Trophoblast cell (in vitro differentiated cells and primary cell): ENCODE measurements at regions not wholly inside any gene's neighbourhood (a gene's known extent, or its start where the extent isn't known, plus 50 kb on each side); places are given as distances from the start of the nearest gene placed in this dataset.

ENCODE experiments used
- DNase-seq, 2 donors: peaks; one replicate each; pipeline ENCODE4 v3.0.0-alpha.2; 2016
- H2AFZ ChIP-seq: 2 replicates; pipeline ENCODE4 v1.6.1; 2013; ENCODE audit warnings: low read length, moderate library complexity, mild to moderate bottlenecking; ENCODE audit not compliant: insufficient read depth, poor library complexity
- H2AK5ac ChIP-seq: 2 replicates; pipeline ENCODE4 v1.6.1; 2013; ENCODE audit warnings: mild to moderate bottlenecking, low read length
- H2BK120ac ChIP-seq: 2 replicates; pipeline ENCODE4 v1.6.1; 2013; ENCODE audit warnings: low read length, mild to moderate bottlenecking, moderate library complexity; ENCODE audit not compliant: insufficient read depth, poor library complexity
- H2BK12ac ChIP-seq: 2 replicates; pipeline ENCODE4 v1.6.1; 2013; ENCODE audit warnings: mild to moderate bottlenecking, low read length, moderate library complexity
- H2BK5ac ChIP-seq: 2 replicates; pipeline ENCODE4 v1.6.1; 2013; ENCODE audit warnings: low read length, low read depth, moderate library complexity, mild to moderate bottlenecking; ENCODE audit not compliant: poor library complexity
- H3K14ac ChIP-seq: 2 replicates; pipeline ENCODE4 v1.6.1; 2013; ENCODE audit warnings: mild to moderate bottlenecking, low read length
- H3K18ac ChIP-seq: 2 replicates; pipeline ENCODE4 v1.6.1; 2013; ENCODE audit warnings: mild to moderate bottlenecking, low read length
- H3K23ac ChIP-seq: 2 replicates; pipeline ENCODE4 v1.6.1; 2013; ENCODE audit warnings: low read length
- H3K27ac ChIP-seq: 2 replicates; pipeline ENCODE4 v1.5.1; 2013; ENCODE audit warnings: low read depth, mild to moderate bottlenecking, inconsistent platforms, low read length, moderate library complexity
- H3K27me3 ChIP-seq: 2 replicates; pipeline ENCODE4 v1.6.1; 2013; ENCODE audit warnings: inconsistent platforms, mild to moderate bottlenecking, low read length, moderate library complexity; ENCODE audit not compliant: insufficient read depth
- H3K36me3 ChIP-seq, 2 experiments: 1 replicate in 1 of 2; 2 replicates in 1 of 2; pipeline ENCODE4 v1.6.1; 2013; ENCODE audit warnings: low read length in 2 of 2, mild to moderate bottlenecking in 2 of 2, moderate library complexity in 1 of 2; ENCODE audit not compliant: insufficient read depth in 2 of 2, control insufficient read depth in 1 of 2
- H3K4ac ChIP-seq: 2 replicates; pipeline ENCODE4 v1.6.1; 2013; ENCODE audit warnings: low read depth, mild to moderate bottlenecking, low read length, moderate library complexity
- H3K4me1 ChIP-seq, 2 experiments: 1 replicate in 1 of 2; 2 replicates in 1 of 2; pipeline ENCODE4 v1.6.1; 2013; ENCODE audit warnings: low read length in 2 of 2, mild to moderate bottlenecking in 2 of 2, moderate library complexity in 1 of 2; ENCODE audit not compliant: insufficient read depth in 2 of 2, control insufficient read depth in 1 of 2
- H3K4me2 ChIP-seq: 2 replicates; pipeline ENCODE4 v1.6.1; 2013; ENCODE audit warnings: inconsistent platforms, mild to moderate bottlenecking, low read length, moderate library complexity
- H3K4me3 ChIP-seq: 2 replicates; pipeline ENCODE4 v1.5.1; 2013; ENCODE audit warnings: mild to moderate bottlenecking, low read depth, low read length, inconsistent platforms
- H3K79me1 ChIP-seq: one replicate; pipeline ENCODE4 v1.6.1; 2013; ENCODE audit warnings: low read length
- H3K79me2 ChIP-seq: 2 replicates; pipeline ENCODE4 v1.6.1; 2013; ENCODE audit warnings: low read length, mild to moderate bottlenecking; ENCODE audit not compliant: control insufficient read depth, insufficient read depth, poor library complexity
- H3K9ac ChIP-seq: 2 replicates; pipeline ENCODE4 v1.6.1; 2013; ENCODE audit warnings: mild to moderate bottlenecking, low read length
- H3K9me3 ChIP-seq: 2 replicates; pipeline ENCODE4 v1.6.1; 2013; ENCODE audit warnings: low read depth, mild to moderate bottlenecking, control low read depth, inconsistent platforms, low read length; ENCODE audit not compliant: insufficient read depth
- H4K12ac ChIP-seq: 2 replicates; pipeline ENCODE4 v1.6.1; 2013; ENCODE audit warnings: low read depth, mild to moderate bottlenecking, low read length, moderate library complexity
- H4K8ac ChIP-seq: 2 replicates; pipeline ENCODE4 v1.6.1; 2013; ENCODE audit warnings: low read depth, mild to moderate bottlenecking, low read length, moderate library complexity
- H4K91ac ChIP-seq: one replicate; pipeline ENCODE4 v1.6.1; 2013; ENCODE audit warnings: low read depth, mild to moderate bottlenecking, low read length, moderate library complexity
- WGBS: extraction: QIAGEN DNeasy Blood & Tissue Kit; methylation state at CpG from one replicate; pipeline ENCODE4 v1.1.7; 2013; ENCODE audit warnings: missing lambda C conversion rate; ENCODE audit not compliant: insufficient read length, insufficient coverage; ENCODE audit errors: extremely low coverage; 5-methylcytosine and 5-hydroxymethylcytosine counted together

DNA sequence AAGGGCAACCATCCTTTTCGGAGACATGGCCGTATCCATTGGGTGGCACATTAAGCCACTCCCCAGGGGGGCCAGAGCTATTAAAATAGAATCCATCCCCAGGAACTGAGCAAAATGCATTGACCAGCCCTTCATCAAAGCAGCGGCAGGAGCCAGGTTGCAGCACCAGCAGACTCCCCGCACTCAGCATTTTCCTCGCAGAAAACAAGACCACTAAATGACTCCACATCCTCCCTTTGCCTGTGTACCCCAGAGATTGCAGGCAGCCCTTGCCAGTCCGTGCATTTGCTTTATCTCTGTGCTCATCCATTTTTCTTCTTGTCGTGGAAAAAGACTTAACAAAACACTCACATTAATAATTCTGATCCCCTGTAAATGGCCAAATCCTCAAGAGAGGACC is 144.4 kb upstream of the LARGE1 start:
- no peak overlapping the region for H3K4me3 ChIP-seq
- H2AK5ac ChIP-seq, result no peak overlapping the region
- H3K4me2 ChIP-seq, result no peak overlapping the region

DNA sequence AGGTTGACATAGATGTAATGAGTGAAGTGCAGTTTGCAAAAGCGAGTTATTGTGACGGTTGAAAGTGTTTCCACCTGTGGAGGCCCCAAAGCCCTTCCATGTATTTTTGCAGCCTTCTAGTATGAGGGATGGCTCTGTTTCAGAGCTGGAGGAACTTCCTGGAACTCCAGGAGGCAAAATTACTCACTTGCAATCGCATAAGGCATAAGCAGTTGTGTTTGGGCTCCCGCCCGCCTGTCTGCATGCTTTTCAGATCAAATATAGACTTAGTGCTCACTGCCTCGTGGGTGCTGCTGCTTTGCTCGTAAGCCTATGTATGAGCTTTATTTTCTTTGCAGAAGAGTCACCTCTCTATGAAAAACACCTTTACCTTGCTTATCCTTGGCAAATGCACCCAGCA is 146.8 kb upstream of the LARGE1 start:
- Histone ChIP-seq H2BK5ac (no peak overlapping the region), H4K12ac (no peak overlapping the region), H4K91ac (no peak overlapping the region), H3K4me3 (no peak overlapping the region), H3K4ac (no peak overlapping the region), H2AFZ (no peak overlapping the region), H3K23ac (no peak overlapping the region), H3K79me1 (no peaks in the 10 kb centered on the region), H2BK120ac (no peak overlapping the region), H3K79me2 (no peaks in the 10 kb centered on the region), H3K4me1 (no peaks in the 10 kb centered on the region), H3K27me3 (no peaks in the 10 kb centered on the region), H3K36me3 (no peaks in the 10 kb centered on the region), H3K14ac (no peak overlapping the region), H2BK12ac (no peak overlapping the region), H3K18ac (no peak overlapping the region), H2AK5ac (no peak overlapping the region), H3K4me2 (no peak overlapping the region), H3K27ac (no peak overlapping the region), H4K8ac (no peak overlapping the region), H3K9ac (no peak overlapping the region), H3K9me3 (no peaks in the 10 kb centered on the region)
- DNase-seq, result no peak
- WGBS, result no CpG with 5 or more reads among the region's 7 CpGs

More for the DNA sequence above, 144.4 kb upstream of the LARGE1 start:
- Histone ChIP-seq H2BK12ac (no peak overlapping the region), H4K12ac (no peak overlapping the region), H3K27ac (no peak overlapping the region), H3K27me3 (no peaks in the 10 kb centered on the region), H3K9me3 (no peaks in the 10 kb centered on the region), H3K4me1 (no peaks in the 10 kb centered on the region), H2BK120ac (no peak overlapping the region), H3K9ac (no peak overlapping the region), H3K79me2 (no peaks in the 10 kb centered on the region), H3K79me1 (no peaks in the 10 kb centered on the region), H2AFZ (no peak overlapping the region), H3K18ac (no peak overlapping the region), H4K8ac (no peak overlapping the region), H3K4ac (no peak overlapping the region), H3K14ac (no peak overlapping the region), H3K36me3 (no peaks in the 10 kb centered on the region), H4K91ac (no peak overlapping the region), H3K23ac (no peak overlapping the region), H2BK5ac (no peak overlapping the region)
- no peak for DNase-seq
- no CpG with 5 or more reads among the region's 7 CpGs for WGBS

- H3K36me3 ChIP-seq, result no peaks in the 10 kb centered on the region
- no peak overlapping the region for H2BK12ac ChIP-seq
- H3K79me2 ChIP-seq, result no peaks in the 10 kb centered on the region
These were observed 147.7 kb upstream of the LARGE1 start for GRCh38 chr22:34068001-34068400.

GRCh38 chr22:34070051-34070450 is 149.8 kb upstream of the LARGE1 start:
- Histone ChIP-seq H3K27me3 (no peaks in the 10 kb centered on the region), H3K23ac (no peak overlapping the region), H3K79me2 (no peaks in the 10 kb centered on the region), H4K8ac (no peak overlapping the region), H3K9ac (no peak overlapping the region), H3K4ac (no peak overlapping the region), H3K27ac (no peak overlapping the region), H3K4me2 (no peak overlapping the region), H3K4me3 (no peak overlapping the region), H2AFZ (no peak overlapping the region), H3K79me1 (no peaks in the 10 kb centered on the region), H4K12ac (no peak overlapping the region), H3K18ac (no peak overlapping the region), H3K14ac (no peak overlapping the region), H3K4me1 (no peaks in the 10 kb centered on the region), H4K91ac (no peak overlapping the region), H2BK5ac (no peak overlapping the region), H3K9me3 (no peaks in the 10 kb centered on the region), H2AK5ac (no peak overlapping the region), H2BK12ac (no peak overlapping the region), H3K36me3 (no peaks in the 10 kb centered on the region), H2BK120ac (no peak overlapping the region)
- DNase-seq, result no peak
- no CpG with 5 or more reads among the region's 5 CpGs for WGBS

More at GRCh38 chr22:34068001-34068400, 147.7 kb upstream of the LARGE1 start:
- Histone ChIP-seq H3K23ac (no peak overlapping the region), H3K14ac (no peak overlapping the region), H3K27ac (no peak overlapping the region), H3K18ac (no peak overlapping the region), H4K12ac (no peak overlapping the region), H2BK120ac (no peak overlapping the region), H4K8ac (no peak overlapping the region), H3K27me3 (no peaks in the 10 kb centered on the region), H4K91ac (no peak overlapping the region), H3K9me3 (no peaks in the 10 kb centered on the region), H2AK5ac (no peak overlapping the region), H2BK5ac (no peak overlapping the region), H3K4me2 (no peak overlapping the region), H3K4me3 (no peak overlapping the region), H3K9ac (no peak overlapping the region), H3K4me1 (no peaks in the 10 kb centered on the region), H3K79me1 (no peaks in the 10 kb centered on the region), H2AFZ (no peak overlapping the region), H3K4ac (no peak overlapping the region)
- WGBS, result no CpG with 5 or more reads among the region's 2 CpGs
- DNase-seq, result no peak
